ENCODE measurements at regions not wholly inside any gene's neighbourhood (a gene's known extent, or its start where the extent isn't known, plus 50 kb on each side); places are given as distances from the start of the nearest gene placed in this dataset.

GRCh38 chr2:45137966-45138695, 128.9 kb upstream of the SIX2 start:
- TF ChIP-seq POLR2AphosphoS5 (IDR thresholded peaks at IDR 0.05) = no peak
- TF ChIP-seq CTCF (IDR thresholded peaks at IDR 0.05 in 8 of 11, conservative IDR thresholded peaks at IDR 0.05 in 3 of 11) = no peak

Measured in spleen (tissue), 7 donors.